Motor neuron (in vitro differentiated cells): ENCODE measurements at regions not wholly inside any gene's neighbourhood (a gene's known extent, or its start where the extent isn't known, plus 50 kb on each side); places are given as distances from the start of the nearest gene placed in this dataset.
A peak's percentile ranks its signal among the peaks of the same experiment; 100 is the strongest.

Experiments used
- ATAC-seq, 8 experiments: fragments of 200-7000 bp; cut with Tn5 transposase; replicated peaks in 6 of 8; 2 replicates each; pipeline ENCODE4 v1.8.0; 2021; ENCODE audit warnings: mild to moderate bottlenecking in 8 of 8, moderate library complexity in 8 of 8
- H3K27ac ChIP-seq, 2 donors: fragments of 250-450 bp; sonication (Bioruptor Pico); 2 replicates each; pipeline ENCODE4 v1.9.0; 2021; ENCODE audit warnings: antibody characterized with exemption in 2 of 2, mild to moderate bottlenecking in 2 of 2, moderate library complexity in 1 of 2
- H3K4me1 ChIP-seq, 2 donors: fragments of 250-450 bp; sonication (Bioruptor Pico); replicated peaks in 1 of 2; 2 replicates each; pipeline ENCODE4 v1.6.1; 2021; ENCODE audit warnings: antibody characterized with exemption in 2 of 2, mild to moderate bottlenecking in 2 of 2, moderate library complexity in 1 of 2
- H3K4me3 ChIP-seq, 5 donors: fragments of 250-450 bp; sonication (Bioruptor Pico); 2 replicates each; pipeline ENCODE4 v1.9.0; 2021; ENCODE audit warnings: antibody characterized with exemption in 5 of 5, mild to moderate bottlenecking in 5 of 5, moderate library complexity in 4 of 5
- WGBS, 10 experiments: fragments of 450-650 bp; shearing (Covaris generic); methylation state at CpG; one replicate each; pipeline ENCODE4 v1.0.0; 2022; 5-methylcytosine and 5-hydroxymethylcytosine counted together
- in situ Hi-C, 9 experiments: fragments of 400-800 bp; cut with MboI; loops; one replicate each; pipeline ENCODE4 v1.15.0; 2021; ENCODE audit warnings: low sequenced_read_pairs in 9 of 9, low pct_unique_long_range_greater_than_20kb in 2 of 9; ENCODE audit not compliant: unreplicated experiment in 9 of 9

- WGBS, 10 experiments: 0 to 87% (median 69%) methylated on average over 2 to 5 of the region's 6 CpGs; no CpG with 5 or more reads in 1 of the 10 experiments
- peak in 2 of 8 experiments; percentile 17 to 50 for ATAC-seq
- H3K27ac ChIP-seq: no peak overlapping the region
- no peaks in the 10 kb centered on the region for H3K4me1 ChIP-seq
- in situ Hi-C loops: no loop called here
- no peak overlapping the region for H3K4me3 ChIP-seq
These were observed 54.7 kb upstream of the SMARCA2 start for GRCh38 chr9:1960342-1961042.

GRCh38 chr9:1962122-1962521 lies 53.0 kb upstream of the SMARCA2 start:
- Histone ChIP-seq H3K27ac (no peak overlapping the region), H3K4me3 (no peak overlapping the region), H3K4me1 (no peaks in the 10 kb centered on the region)
- ATAC-seq: peak in 1 of 8 experiments; percentile 69
- in situ Hi-C loops: no loop called here
- 0 to 100% (median 80%) methylated on average over 1 to 2 of the region's 2 CpGs; no CpG with 5 or more reads in 1 of the 10 experiments for WGBS, 10 experiments

DNA sequence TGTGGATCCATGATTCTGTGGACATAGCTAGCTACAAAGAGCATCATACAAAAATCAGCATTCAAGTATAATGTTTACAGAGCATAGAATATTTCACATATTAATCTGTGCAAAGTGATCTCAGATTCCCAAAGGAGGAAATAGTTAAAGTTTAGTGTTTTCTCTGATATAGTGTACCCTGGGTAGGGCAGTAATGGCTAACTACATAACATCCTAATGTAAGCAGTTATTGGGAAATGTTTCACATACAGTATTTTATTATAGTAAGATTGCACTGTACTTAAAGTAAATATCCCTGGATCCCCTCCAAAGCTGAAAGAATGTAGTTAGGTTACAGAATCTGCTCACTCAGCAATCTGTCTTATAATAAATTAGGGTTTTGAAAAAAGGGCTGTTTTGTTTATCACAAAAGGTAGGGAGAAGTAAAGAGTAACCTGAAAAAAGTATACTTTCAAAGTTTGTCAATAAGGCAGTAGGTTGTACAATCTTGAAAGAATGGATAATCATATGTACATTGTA lies 52.5 kb upstream of the SMARCA2 start:
- Histone ChIP-seq H3K4me3 (no peak overlapping the region), H3K27ac (no peak overlapping the region)
- peak in 1 of 8 experiments; percentile 64 for ATAC-seq

DNA sequence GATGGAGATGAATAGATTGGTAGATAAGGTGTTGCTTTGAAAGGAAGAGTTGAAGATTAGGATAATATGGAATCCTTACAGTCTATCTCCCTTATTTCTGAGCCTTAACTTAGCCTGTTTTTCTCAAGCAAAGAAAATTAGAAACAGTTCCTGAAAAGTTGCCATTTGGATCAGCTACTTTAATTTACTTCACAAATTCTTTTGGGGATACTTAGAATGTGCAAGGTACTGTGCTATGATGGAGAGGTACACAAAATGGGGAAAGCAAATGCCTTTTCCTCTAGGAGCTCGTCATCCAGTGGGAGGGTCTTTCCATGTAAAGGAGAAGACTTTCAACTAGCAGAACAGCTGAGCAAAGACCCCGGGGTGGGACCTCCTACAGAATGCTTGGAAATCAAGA lies 51.1 kb upstream of the SMARCA2 start:
- WGBS, 10 experiments: 0 to 86% (median 50%) methylated on average over 1 to 2 of the region's 2 CpGs; no CpG with 5 or more reads in 1 of the 10 experiments
- Histone ChIP-seq H3K4me1 (no peaks in the 10 kb centered on the region), H3K27ac (no peak overlapping the region), H3K4me3 (no peak overlapping the region)
- in situ Hi-C loops: no loop called here
- ATAC-seq: no peak

More for the DNA sequence above, 52.5 kb upstream of the SMARCA2 start:
- in situ Hi-C loops: no loop called here
- no peaks in the 10 kb centered on the region for H3K4me1 ChIP-seq
